Caki2 (cell line): ENCODE measurements at regions not wholly inside any gene's neighbourhood (a gene's known extent, or its start where the extent isn't known, plus 50 kb on each side); places are given as distances from the start of the nearest gene placed in this dataset.

Source experiments
- DNase-seq: peaks from one replicate; pipeline ENCODE4 v3.0.0-alpha.2; 2015; ENCODE audit warnings: low read depth
- in situ Hi-C: cut with HindIII; loops from 2 replicates; pipeline ENCODE4 v1.10.0; 2016; ENCODE audit warnings: low sequenced_read_pairs, low pct_unique_long_range_greater_than_20kb, mixed read lengths

GRCh38 chr16:6684076-6684673, 648.5 kb upstream of the RBFOX1 start:
- in situ Hi-C loops = no loop called here
- DNase-seq = peak; percentile 61

GRCh38 chr16:6682142-6682811, 650.4 kb upstream of the RBFOX1 start:
- peak; percentile 85 for DNase-seq
- in situ Hi-C loops = no loop called here

- no peak for DNase-seq
- in situ Hi-C loops = no loop called here
Measured at GRCh38 chr16:6678586-6678985, 654.1 kb upstream of the RBFOX1 start.

- in situ Hi-C loops = no loop called here
- no peak for DNase-seq
Measured at GRCh38 chr16:6674071-6674470, 658.6 kb upstream of the RBFOX1 start.

GRCh38 chr16:6672507-6672906, 660.1 kb upstream of the RBFOX1 start:
- no peak for DNase-seq
- in situ Hi-C loops = no loop called here

GRCh38 chr16:6667393-6667792, 665.3 kb upstream of the RBFOX1 start:
- in situ Hi-C loops = no loop called here
- no peak for DNase-seq

GRCh38 chr16:6665126-6665525, 667.5 kb upstream of the RBFOX1 start:
- DNase-seq = no peak
- in situ Hi-C loops = no loop called here

- in situ Hi-C loops = no loop called here
- DNase-seq = no peak
Measured at GRCh38 chr16:6663668-6664067, 669.0 kb upstream of the RBFOX1 start.

- in situ Hi-C loops = no loop called here
- DNase-seq = no peak
Measured at GRCh38 chr16:6656760-6657159, 675.9 kb upstream of the RBFOX1 start.

GRCh38 chr16:6646891-6647290, 685.8 kb upstream of the RBFOX1 start:
- in situ Hi-C loops = no loop called here

GRCh38 chr16:6645768-6646568, 686.7 kb upstream of the RBFOX1 start:
- DNase-seq = no peak
- in situ Hi-C loops = no loop called here

More at GRCh38 chr16:6646891-6647290, 685.8 kb upstream of the RBFOX1 start:
- DNase-seq = no peak

- in situ Hi-C loops = no loop called here
Measured at GRCh38 chr16:6644916-6645315, 687.7 kb upstream of the RBFOX1 start.

GRCh38 chr16:6643080-6643686, 689.5 kb upstream of the RBFOX1 start:
- DNase-seq = peak; percentile 56
- in situ Hi-C loops = no loop called here

More at GRCh38 chr16:6644916-6645315, 687.7 kb upstream of the RBFOX1 start:
- DNase-seq = no peak

- in situ Hi-C loops = no loop called here
Measured at GRCh38 chr16:6642271-6642670, 690.4 kb upstream of the RBFOX1 start.

GRCh38 chr16:6641091-6641490, 691.6 kb upstream of the RBFOX1 start:
- no peak for DNase-seq
- in situ Hi-C loops = no loop called here

More at GRCh38 chr16:6642271-6642670, 690.4 kb upstream of the RBFOX1 start:
- no peak for DNase-seq

- in situ Hi-C loops = no loop called here
- no peak for DNase-seq
Measured at GRCh38 chr16:6636457-6636856, 696.2 kb upstream of the RBFOX1 start.

- in situ Hi-C loops = no loop called here
- DNase-seq = no peak
Measured at GRCh38 chr16:6634151-6634550, 698.5 kb upstream of the RBFOX1 start.

- no peak for DNase-seq
- in situ Hi-C loops = no loop called here
Measured at GRCh38 chr16:6633456-6633855, 699.2 kb upstream of the RBFOX1 start.

- in situ Hi-C loops = no loop called here
- no peak for DNase-seq
Measured at GRCh38 chr16:6629110-6629509, 703.5 kb upstream of the RBFOX1 start.
